NB4 (cell line): ENCODE measurements at regions not wholly inside any gene's neighbourhood (a gene's known extent, or its start where the extent isn't known, plus 50 kb on each side); places are given as distances from the start of the nearest gene placed in this dataset.

Source experiments
- CTCF ChIP-seq: IDR thresholded peaks from one replicate; pipeline ENCODE4 v1.5.1; 2012; ENCODE audit warnings: low read depth, low read length
- MAX ChIP-seq: IDR thresholded peaks from 2 replicates; pipeline ENCODE4 v1.6.1; 2011; ENCODE audit warnings: low read depth, low read length
- MYC ChIP-seq: IDR thresholded peaks from 2 replicates; pipeline ENCODE4 v1.6.1; 2011; ENCODE audit warnings: low read depth, low read length
- POLR2A ChIP-seq: IDR thresholded peaks from 2 replicates; pipeline ENCODE4 v1.6.1; 2011; ENCODE audit warnings: mild to moderate bottlenecking; ENCODE audit not compliant: insufficient read length; ENCODE audit errors: extremely low read depth

- TF ChIP-seq POLR2A = no peak
- no peak for TF ChIP-seq CTCF
- no peak for TF ChIP-seq MAX
- no peak for TF ChIP-seq MYC
Observed at GRCh38 chr10:100620087-100620835, 84.5 kb downstream of the HIF1AN start.
